Erythroblast (primary cell): ENCODE measurements at regions not wholly inside any gene's neighbourhood (a gene's known extent, or its start where the extent isn't known, plus 50 kb on each side); places are given as distances from the start of the nearest gene placed in this dataset.

Source experiments
- DNase-seq, 2 experiments: peaks; one replicate each; lab custom pipeline; 2025; lab: John Stamatoyannopoulos, UW
- GATA1 ChIP-seq: IDR thresholded peaks from 2 replicates; pipeline ENCODE4 v1.6.1; 2011; ENCODE audit warnings: low read depth, mild to moderate bottlenecking, control low read depth, low read length, moderate library complexity
- POLR2A ChIP-seq: IDR thresholded peaks from 2 replicates; pipeline ENCODE4 v1.6.1; 2011; ENCODE audit warnings: mild to moderate bottlenecking, low read length

DNA sequence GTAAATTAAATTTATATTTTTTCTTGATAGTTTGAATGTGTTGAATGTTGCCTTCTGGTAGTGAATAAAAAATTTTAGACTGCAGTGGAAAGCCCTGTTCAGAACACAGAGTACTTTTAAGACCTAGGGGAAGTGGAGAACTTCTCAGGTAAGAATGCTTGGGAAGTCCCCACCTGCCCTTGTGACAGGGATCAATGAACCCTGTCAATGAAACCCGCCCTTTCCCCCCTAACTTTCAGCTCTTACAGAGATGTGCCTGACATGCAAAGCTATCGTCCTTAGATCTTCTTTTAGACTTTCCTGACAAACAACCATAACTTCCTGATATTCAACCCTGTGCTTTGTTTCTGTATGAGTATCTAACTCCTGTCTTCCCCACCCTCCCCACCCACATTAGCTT is 562.7 kb downstream of the TLE4 start:
- DNase-seq, result no peak
- no peak for TF ChIP-seq POLR2A
- no peak for TF ChIP-seq GATA1

DNA sequence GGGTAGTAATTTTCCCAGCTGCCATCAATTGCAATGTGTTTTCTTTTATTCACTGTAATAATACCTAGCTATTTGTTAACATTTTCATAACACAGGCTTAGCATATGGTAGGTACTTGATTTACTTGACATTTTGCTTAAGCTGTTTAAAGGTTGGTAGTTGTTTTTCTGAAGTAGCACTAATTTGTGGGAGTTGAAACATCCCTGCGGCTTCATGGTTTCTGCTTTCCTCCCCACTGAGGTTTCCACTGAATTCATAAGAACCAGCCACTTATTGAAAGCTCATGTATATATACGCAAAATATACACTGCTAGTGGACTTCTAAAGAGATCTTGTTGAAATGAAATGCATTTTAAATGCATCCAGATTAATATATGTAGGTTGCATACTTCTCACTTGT is 559.9 kb downstream of the TLE4 start:
- no peak for DNase-seq
- no peak for TF ChIP-seq GATA1
- no peak for TF ChIP-seq POLR2A

DNA sequence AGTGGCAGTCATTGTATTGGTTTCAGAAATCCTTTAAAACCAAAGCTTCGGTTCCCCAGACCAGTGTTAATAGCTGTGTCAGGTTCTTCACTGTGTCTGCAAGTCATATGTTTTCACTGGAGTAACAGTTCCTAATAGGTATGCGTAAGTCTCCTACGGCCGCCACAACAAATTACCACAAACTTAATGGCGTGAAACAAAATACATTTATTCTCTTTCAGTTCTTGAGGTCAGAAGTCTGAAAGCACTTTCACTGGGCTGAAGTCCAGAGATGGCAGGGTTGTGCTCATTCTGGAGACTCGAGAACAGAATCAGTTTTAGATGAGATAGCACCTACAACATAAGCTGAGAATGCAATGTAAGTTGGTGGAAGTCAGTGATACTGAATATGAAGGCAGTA is 556.2 kb downstream of the TLE4 start:
- no peak for DNase-seq
- TF ChIP-seq POLR2A, result no peak
- TF ChIP-seq GATA1, result no peak

DNA sequence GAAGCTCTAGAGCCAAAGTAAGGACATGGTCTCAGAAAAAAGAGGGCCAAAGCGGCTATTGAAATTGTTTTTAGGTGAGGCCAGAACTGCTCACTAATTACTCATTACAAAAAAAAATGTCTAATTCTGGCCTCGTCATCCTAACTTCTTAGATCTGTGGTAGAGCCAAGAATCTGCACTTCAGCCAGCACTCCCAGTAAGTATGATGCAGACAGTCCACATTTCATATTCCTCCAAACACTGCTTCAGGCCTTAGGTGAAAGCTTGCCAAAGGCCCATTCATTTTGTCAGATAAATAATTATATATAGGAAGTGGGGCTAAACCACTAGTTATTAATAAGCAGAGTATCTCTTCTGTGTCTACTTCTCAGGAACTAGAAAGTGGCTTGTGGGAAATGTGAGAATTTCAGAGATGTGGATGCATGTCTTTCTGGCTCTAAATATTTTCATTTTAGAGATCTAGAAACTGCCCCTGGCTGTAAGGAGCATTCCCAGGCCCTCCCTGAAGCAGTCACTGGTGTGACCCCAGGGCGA is 554.0 kb downstream of the TLE4 start:
- no peak for DNase-seq
- no peak for TF ChIP-seq GATA1
- no peak for TF ChIP-seq POLR2A

DNA sequence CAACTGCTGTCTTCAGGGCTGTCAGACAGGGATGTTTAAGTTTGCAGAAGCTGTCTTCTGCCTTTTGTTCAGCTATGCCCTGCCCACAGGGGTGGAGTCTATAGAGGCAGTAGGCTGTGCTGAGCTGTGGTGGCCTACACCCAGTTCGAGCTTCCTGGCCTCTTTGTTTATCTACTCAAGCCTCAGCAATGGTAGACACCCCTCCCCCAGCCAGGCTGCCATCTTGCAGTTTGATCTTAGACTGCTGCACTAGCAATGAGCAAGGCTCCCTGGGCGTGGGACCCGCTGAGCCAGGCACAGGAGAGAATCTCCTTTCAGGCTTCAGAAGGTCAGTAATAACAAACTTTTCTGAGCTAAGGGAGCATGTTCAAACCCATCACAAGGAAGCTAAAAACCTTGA is 545.3 kb downstream of the TLE4 start:
- no peak for TF ChIP-seq GATA1
- no peak for DNase-seq

DNA sequence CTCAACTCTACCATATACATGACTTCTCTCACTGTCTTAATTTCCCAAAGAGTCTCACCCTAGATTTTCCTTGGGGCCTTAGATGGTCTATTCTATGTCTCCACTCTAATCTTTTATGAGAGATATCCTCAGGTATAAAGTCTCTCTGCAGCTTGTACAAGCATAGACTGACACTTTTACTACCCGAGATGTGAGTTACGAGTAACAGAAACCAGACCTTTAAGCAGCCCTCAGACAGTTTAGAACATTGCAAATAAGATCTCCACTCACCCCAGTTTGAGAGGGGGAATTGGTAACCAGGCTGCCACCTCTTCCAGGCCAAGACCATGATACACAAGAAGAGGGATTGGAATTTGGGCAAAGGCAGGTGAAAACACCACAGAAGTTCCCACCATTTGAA is 542.5 kb downstream of the TLE4 start:
- TF ChIP-seq POLR2A (no peak), GATA1 (no peak)
- no peak for DNase-seq

DNA sequence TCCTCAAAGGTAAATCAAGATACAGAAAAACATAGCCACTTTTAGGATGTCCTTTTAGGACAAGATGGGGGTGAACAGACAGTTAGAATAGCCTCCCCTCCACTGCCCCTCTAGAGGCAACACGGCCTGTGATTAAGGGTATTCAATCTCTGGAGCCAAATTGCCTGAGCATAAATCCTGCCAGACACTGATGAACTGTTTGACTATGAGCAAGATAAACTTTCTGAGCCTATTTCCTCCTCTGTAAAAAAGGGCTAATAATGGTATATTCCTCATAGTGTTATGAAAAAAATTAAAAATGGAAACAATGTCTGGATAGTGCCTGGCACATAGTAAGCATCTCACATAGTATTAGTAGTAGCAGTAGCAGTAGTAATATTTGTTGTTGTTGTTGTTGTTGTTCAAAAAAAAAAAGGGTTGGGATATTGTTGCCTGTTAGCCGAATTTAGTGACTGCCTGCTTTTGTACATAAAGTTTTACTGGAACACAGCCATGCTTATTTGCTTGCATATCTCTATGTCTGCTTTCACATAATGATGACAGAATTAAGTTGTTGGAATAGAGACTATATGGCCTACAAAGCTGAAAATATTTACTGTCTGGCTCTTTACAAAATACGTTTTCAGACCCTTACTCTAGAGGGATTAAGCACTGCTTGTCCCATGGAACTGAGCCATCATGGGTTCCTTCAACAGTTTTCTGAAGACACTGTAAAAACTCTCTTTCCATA is 536.3 kb downstream of the TLE4 start:
- no peak for DNase-seq
- TF ChIP-seq GATA1, result no peak
- no peak for TF ChIP-seq POLR2A

DNA sequence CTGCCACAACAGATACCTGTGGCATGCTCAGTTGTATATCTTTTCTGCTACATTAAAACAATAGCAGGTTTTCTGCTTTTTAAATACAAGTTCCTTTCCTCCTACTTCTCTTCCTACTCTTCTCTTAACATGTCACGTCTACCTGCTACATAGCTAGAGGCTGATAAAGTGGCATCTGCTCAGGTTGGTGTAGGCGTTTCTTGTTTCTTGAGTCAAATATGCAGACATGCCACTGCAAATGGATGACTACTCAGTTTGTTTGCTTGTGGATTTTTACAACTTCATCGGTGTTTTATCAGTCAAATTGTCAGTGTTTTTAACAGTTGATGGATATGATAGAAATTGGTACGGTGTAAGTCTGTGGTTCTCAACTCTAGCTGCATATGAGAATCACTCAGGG is 525.7 kb downstream of the TLE4 start:
- no peak for DNase-seq
- TF ChIP-seq POLR2A, result no peak

DNA sequence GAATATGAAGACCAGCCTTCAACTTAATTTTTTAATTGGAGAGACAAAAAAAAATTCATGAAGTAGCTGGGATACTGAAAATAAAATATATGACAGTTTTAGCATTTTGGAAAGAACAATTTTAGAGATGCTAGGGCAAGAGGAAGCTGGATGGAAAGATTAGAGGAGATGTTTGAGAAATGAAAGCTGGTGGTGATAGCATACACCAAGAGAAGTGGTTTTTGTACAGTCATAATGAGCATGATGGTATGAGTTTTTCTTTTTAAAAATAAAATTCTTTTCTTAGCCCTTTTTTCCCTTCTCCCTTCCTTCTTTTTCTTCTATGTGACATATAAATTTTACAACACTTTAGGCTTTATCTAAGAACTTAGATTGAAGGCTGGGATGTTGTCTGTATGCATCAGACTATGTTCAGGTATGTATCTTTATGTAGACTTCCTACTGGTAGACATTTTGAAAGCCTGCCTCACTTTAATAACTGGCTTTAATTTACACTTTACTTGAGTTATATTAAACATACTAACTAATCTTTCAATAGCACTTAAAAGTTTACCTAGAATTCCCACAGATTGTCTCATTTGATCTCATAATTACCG is 522.5 kb downstream of the TLE4 start:
- DNase-seq, result no peak
- no peak for TF ChIP-seq POLR2A

DNA sequence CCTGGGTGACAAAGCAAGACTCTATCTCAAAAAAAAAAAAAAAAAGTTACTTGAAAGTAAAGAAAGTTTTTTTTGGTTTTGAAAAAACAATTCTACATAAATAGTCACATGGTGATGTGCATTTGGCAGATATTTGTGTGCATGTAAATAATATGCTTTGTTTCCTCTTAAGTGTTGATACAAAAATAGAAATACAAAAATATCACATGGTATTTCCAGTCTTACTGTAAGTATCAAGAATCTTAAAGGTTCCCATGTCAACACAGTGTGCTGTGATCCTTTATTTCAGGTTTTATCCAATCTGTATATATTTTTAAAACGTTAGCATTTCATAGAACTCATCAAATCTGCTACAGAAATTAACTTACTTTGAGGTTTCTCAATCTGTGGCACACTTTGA is 521.9 kb downstream of the TLE4 start:
- DNase-seq, result no peak
- TF ChIP-seq POLR2A (no peak), GATA1 (no peak)

DNA sequence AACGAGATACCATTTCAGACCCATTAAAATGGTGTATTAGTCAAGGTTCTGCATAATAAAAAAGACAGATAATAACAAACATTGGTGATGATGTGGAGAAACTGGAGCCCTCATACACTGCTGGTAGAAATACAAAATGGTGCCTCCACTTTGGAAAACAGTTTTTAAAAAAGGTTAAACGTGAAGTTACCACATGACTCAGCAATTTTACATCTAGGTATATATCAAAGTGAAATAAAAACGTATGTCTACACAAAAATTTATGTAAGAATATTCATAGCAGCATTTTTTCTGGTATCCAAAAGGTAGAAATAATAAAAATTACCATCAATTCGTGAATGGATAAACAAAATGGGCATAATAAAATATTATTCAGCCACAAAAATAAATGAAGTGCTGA is 519.8 kb downstream of the TLE4 start:
- no peak for DNase-seq
- TF ChIP-seq POLR2A, result no peak
- TF ChIP-seq GATA1, result no peak

DNA sequence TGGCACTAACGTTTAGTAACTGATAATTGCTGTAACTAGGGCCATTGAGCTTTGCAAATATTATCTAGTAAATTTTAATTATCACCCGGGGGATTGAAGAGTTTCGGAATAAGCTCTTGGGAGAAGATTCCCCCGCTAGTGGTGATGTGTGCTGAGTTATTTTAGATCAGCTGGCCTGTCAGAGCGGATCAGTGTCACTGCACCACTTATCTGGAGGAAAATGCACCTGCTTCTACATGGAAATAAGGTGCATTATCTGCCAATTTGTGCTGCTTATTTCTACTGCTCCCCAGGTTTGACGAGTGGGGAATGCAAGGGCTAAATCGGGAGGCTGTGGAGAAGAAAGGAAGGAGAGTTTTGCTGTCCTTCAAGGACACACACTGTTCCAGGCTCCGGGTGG is 518.6 kb downstream of the TLE4 start:
- no peak for TF ChIP-seq POLR2A
- TF ChIP-seq GATA1, result no peak

DNA sequence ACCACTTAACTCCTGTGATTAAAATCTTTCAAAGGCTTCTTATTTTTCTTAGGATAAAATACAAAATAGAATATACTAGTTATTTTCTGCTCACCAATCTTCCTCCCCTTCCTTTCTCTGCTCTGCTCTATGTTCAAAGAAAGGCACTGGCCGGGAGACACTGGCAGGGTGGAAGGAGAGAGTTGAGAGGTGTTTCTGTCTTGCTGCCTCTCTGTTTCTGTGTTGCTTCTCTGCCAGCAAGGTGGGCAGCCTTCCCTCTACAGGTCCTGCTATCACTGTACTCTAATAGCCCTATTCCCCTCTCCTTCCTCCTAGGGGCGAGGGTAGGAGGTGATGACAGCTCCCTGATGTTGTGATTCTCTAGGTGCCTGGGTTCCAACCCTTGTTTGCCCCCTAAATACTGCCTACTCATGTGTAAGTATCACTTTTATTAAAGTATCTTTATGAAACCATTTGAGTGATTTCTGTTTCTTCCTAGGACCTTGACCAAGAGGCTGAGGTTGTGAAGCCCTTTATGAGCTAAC is 515.1 kb downstream of the TLE4 start:
- no peak for TF ChIP-seq GATA1
- no peak for TF ChIP-seq POLR2A
- DNase-seq, result no peak

More for the DNA sequence above, 518.6 kb downstream of the TLE4 start:
- DNase-seq, result no peak

DNA sequence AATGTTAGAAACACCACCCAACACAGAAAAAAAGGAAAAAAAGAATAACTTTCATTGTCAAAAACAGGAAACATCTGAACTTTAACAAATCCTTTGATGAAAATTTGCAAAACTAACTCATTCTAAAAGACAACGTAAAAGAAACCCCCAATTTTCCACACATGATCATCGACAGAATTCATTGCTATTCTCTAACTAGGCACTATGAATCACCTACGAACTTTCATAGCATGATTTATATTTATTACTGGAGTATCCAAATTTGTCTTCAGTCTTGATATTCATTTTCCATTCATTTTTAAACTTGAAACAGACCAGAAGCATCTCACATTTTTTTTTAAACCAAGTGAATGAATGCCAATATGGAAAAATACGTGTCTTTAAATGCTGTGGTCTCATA is 514.6 kb downstream of the TLE4 start:
- no peak for DNase-seq
- no peak for TF ChIP-seq GATA1
- TF ChIP-seq POLR2A, result no peak

DNA sequence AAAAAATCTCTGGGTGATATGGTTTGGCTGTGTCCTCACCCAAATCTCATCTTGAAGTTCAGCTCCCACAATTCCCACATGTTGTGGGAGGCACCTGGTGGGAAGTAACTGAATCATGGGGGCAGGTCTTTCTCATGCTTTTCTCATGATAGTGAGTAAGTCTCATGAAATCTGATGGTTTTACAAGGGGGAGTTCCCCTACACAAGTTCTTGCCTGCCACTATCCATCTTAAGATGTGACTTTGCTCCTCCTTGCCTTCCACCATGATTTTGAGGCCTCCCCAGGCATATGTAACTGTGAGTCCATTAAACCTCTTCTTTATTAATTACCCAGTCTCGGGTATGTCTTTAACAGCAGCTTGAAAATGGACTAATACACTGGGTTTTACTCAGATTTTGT is 513.9 kb downstream of the TLE4 start:
- TF ChIP-seq POLR2A (no peak), GATA1 (no peak)
- DNase-seq, result no peak
